ENCODE measurements at regions not wholly inside any gene's neighbourhood (a gene's known extent, or its start where the extent isn't known, plus 50 kb on each side); places are given as distances from the start of the nearest gene placed in this dataset.

- TF ChIP-seq CTCF (IDR thresholded peaks at IDR 0.05) = no peak
- no peak for TF ChIP-seq POLR2A (IDR thresholded peaks at IDR 0.05)
Measured at GRCh38 chr18:29811519-29811918, 1231.0 kb downstream of the DSC3 start.

Measured in uterus (tissue), 2 donors.